K562 (cell line): ENCODE measurements at regions not wholly inside any gene's neighbourhood (a gene's known extent, or its start where the extent isn't known, plus 50 kb on each side); places are given as distances from the start of the nearest gene placed in this dataset.

Experiments used
- CBFA2T3 ChIP-seq: fragments of 450-650 bp; IDR thresholded peaks from 2 replicates; pipeline ENCODE4 v1.6.1; 2017
- KHSRP ChIP-seq: fragments of 450-650 bp; IDR thresholded peaks from 2 replicates; pipeline ENCODE4 v1.6.1; 2017
- L3MBTL2 ChIP-seq: fragments of 450-650 bp; IDR thresholded peaks from 2 replicates; pipeline ENCODE4 v1.6.1; 2016; ENCODE audit warnings: mild to moderate bottlenecking, moderate library complexity
- MEIS2 ChIP-seq: fragments of 450-650 bp; IDR thresholded peaks from 2 replicates; pipeline ENCODE4 v1.6.1; 2014; ENCODE audit warnings: mild to moderate bottlenecking; ENCODE audit not compliant: partially characterized antibody
- ZBED1 ChIP-seq: IDR thresholded peaks from 2 replicates; pipeline ENCODE4 v1.6.1; 2014
- ZNF124 ChIP-seq: sonication (generic); formaldehyde crosslinking; IDR thresholded peaks from 2 replicates; pipeline ENCODE4 v1.8.1; 2022; ENCODE audit warnings: missing genetic modification reagents
- TF ChIP-seq, protein P1 (sequence below): fragments of 250-450 bp; sonication (Bioruptor Pico); IDR thresholded peaks from 2 replicates; pipeline ENCODE4 v1.4.0; 2020
- TF ChIP-seq, protein P2 (sequence below), 2 experiments: fragments of 450-650 bp; formaldehyde crosslinking in 1 of 2; IDR thresholded peaks; 2 replicates each; pipeline versions ENCODE4 v1.4.0 to v1.6.1; 2014 to 2020; ENCODE audit warnings: mild to moderate bottlenecking in 2 of 2, borderline replicate concordance in 1 of 2, low read depth in 1 of 2
- TF ChIP-seq, protein P3 (sequence below), 3 experiments: fragments of 200-800 bp in 1 of 3; fragments of 250-450 bp in 1 of 3; fragments of 450-650 bp in 1 of 3; sonication (Bioruptor Pico) in 1 of 3; sonication (Bioruptor generic) in 1 of 3; formaldehyde crosslinking in 1 of 3; IDR thresholded peaks; 2 replicates each; pipeline versions ENCODE4 v1.6.1 to v1.8.0; 2016 to 2022; ENCODE audit warnings: mild to moderate bottlenecking in 2 of 3, missing genetic modification characterization in 2 of 3, missing compliant biosample characterization in 1 of 3, moderate library complexity in 1 of 3
- TF ChIP-seq, protein P4 (sequence below): sonication (generic); formaldehyde crosslinking; IDR thresholded peaks from 2 replicates; pipeline ENCODE4 v1.8.0; 2023; ENCODE audit warnings: mild to moderate bottlenecking, missing genetic modification reagents

DNA sequence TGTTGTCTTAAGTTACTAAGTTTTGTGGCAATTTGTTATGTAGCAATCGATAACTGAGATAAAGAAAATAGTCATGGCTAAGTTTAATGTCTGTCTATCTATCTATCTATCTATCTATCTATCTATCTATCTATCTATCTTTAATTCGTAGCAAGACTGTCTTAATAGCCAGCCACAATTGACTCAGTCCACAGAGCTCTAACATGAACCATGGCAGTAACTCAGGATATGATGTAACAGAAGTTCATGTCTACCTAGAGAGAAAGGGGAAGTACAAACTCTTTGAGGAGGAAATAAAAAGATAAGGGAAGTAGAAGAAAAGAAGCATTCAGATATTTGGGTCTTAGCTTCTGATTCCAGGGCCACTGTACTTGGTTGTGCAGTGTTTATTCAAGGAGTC lies 61.5 kb upstream of the FNDC3B start (continued):
- TF ChIP-seq, protein P1, sequence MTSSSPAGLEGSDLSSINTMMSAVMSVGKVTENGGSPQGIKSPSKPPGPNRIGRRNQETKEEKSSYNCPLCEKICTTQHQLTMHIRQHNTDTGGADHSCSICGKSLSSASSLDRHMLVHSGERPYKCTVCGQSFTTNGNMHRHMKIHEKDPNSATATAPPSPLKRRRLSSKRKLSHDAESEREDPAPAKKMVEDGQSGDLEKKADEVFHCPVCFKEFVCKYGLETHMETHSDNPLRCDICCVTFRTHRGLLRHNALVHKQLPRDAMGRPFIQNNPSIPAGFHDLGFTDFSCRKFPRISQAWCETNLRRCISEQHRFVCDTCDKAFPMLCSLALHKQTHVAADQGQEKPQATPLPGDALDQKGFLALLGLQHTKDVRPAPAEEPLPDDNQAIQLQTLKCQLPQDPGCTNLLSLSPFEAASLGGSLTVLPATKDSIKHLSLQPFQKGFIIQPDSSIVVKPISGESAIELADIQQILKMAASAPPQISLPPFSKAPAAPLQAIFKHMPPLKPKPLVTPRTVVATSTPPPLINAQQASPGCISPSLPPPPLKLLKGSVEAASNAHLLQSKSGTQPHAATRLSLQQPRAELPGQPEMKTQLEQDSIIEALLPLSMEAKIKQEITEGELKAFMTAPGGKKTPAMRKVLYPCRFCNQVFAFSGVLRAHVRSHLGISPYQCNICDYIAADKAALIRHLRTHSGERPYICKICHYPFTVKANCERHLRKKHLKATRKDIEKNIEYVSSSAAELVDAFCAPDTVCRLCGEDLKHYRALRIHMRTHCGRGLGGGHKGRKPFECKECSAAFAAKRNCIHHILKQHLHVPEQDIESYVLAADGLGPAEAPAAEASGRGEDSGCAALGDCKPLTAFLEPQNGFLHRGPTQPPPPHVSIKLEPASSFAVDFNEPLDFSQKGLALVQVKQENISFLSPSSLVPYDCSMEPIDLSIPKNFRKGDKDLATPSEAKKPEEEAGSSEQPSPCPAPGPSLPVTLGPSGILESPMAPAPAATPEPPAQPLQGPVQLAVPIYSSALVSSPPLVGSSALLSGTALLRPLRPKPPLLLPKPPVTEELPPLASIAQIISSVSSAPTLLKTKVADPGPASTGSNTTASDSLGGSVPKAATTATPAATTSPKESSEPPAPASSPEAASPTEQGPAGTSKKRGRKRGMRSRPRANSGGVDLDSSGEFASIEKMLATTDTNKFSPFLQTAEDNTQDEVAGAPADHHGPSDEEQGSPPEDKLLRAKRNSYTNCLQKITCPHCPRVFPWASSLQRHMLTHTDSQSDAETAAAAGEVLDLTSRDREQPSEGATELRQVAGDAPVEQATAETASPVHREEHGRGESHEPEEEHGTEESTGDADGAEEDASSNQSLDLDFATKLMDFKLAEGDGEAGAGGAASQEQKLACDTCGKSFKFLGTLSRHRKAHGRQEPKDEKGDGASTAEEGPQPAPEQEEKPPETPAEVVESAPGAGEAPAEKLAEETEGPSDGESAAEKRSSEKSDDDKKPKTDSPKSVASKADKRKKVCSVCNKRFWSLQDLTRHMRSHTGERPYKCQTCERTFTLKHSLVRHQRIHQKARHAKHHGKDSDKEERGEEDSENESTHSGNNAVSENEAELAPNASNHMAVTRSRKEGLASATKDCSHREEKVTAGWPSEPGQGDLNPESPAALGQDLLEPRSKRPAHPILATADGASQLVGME: no peak
- TF ChIP-seq, protein P2, sequence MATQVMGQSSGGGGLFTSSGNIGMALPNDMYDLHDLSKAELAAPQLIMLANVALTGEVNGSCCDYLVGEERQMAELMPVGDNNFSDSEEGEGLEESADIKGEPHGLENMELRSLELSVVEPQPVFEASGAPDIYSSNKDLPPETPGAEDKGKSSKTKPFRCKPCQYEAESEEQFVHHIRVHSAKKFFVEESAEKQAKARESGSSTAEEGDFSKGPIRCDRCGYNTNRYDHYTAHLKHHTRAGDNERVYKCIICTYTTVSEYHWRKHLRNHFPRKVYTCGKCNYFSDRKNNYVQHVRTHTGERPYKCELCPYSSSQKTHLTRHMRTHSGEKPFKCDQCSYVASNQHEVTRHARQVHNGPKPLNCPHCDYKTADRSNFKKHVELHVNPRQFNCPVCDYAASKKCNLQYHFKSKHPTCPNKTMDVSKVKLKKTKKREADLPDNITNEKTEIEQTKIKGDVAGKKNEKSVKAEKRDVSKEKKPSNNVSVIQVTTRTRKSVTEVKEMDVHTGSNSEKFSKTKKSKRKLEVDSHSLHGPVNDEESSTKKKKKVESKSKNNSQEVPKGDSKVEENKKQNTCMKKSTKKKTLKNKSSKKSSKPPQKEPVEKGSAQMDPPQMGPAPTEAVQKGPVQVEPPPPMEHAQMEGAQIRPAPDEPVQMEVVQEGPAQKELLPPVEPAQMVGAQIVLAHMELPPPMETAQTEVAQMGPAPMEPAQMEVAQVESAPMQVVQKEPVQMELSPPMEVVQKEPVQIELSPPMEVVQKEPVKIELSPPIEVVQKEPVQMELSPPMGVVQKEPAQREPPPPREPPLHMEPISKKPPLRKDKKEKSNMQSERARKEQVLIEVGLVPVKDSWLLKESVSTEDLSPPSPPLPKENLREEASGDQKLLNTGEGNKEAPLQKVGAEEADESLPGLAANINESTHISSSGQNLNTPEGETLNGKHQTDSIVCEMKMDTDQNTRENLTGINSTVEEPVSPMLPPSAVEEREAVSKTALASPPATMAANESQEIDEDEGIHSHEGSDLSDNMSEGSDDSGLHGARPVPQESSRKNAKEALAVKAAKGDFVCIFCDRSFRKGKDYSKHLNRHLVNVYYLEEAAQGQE (IDR thresholded peaks at IDR 0.05; ENCODE audit: borderline replicate concordance): no peak
- TF ChIP-seq, protein P2 (CRISPR knock-in tag; IDR thresholded peaks at IDR 0.05; ENCODE audit: low read depth): no peak
- no peak for TF ChIP-seq MEIS2
- TF ChIP-seq L3MBTL2: no peak; the same call in 1 of the 2 replicates
- TF ChIP-seq, protein P3, sequence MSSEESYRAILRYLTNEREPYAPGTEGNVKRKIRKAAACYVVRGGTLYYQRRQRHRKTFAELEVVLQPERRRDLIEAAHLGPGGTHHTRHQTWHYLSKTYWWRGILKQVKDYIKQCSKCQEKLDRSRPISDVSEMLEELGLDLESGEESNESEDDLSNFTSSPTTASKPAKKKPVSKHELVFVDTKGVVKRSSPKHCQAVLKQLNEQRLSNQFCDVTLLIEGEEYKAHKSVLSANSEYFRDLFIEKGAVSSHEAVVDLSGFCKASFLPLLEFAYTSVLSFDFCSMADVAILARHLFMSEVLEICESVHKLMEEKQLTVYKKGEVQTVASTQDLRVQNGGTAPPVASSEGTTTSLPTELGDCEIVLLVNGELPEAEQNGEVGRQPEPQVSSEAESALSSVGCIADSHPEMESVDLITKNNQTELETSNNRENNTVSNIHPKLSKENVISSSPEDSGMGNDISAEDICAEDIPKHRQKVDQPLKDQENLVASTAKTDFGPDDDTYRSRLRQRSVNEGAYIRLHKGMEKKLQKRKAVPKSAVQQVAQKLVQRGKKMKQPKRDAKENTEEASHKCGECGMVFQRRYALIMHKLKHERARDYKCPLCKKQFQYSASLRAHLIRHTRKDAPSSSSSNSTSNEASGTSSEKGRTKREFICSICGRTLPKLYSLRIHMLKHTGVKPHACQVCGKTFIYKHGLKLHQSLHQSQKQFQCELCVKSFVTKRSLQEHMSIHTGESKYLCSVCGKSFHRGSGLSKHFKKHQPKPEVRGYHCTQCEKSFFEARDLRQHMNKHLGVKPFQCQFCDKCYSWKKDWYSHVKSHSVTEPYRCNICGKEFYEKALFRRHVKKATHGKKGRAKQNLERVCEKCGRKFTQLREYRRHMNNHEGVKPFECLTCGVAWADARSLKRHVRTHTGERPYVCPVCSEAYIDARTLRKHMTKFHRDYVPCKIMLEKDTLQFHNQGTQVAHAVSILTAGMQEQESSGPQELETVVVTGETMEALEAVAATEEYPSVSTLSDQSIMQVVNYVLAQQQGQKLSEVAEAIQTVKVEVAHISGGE (CRISPR knock-in tag; IDR thresholded peaks at IDR 0.05): no peak
- TF ChIP-seq ZBED1: no peak
- no peak for TF ChIP-seq CBFA2T3
- TF ChIP-seq ZNF124 (CRISPR knock-in tag): no peak
- TF ChIP-seq, protein P4, sequence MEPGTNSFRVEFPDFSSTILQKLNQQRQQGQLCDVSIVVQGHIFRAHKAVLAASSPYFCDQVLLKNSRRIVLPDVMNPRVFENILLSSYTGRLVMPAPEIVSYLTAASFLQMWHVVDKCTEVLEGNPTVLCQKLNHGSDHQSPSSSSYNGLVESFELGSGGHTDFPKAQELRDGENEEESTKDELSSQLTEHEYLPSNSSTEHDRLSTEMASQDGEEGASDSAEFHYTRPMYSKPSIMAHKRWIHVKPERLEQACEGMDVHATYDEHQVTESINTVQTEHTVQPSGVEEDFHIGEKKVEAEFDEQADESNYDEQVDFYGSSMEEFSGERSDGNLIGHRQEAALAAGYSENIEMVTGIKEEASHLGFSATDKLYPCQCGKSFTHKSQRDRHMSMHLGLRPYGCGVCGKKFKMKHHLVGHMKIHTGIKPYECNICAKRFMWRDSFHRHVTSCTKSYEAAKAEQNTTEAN (CRISPR knock-in tag): no peak
- no peak for TF ChIP-seq KHSRP
